SH-SY5Y (cell line): ENCODE measurements at regions not wholly inside any gene's neighbourhood (a gene's known extent, or its start where the extent isn't known, plus 50 kb on each side); places are given as distances from the start of the nearest gene placed in this dataset.

Source experiments
- GATA2 ChIP-seq: IDR thresholded peaks from 2 replicates; pipeline ENCODE4 v1.6.1; 2011; ENCODE audit warnings: mild to moderate bottlenecking, low read depth, low read length
- GATA3 ChIP-seq: IDR thresholded peaks from 2 replicates; pipeline ENCODE4 v1.6.1; 2011; ENCODE audit warnings: low read depth, mild to moderate bottlenecking, low read length, moderate library complexity

DNA sequence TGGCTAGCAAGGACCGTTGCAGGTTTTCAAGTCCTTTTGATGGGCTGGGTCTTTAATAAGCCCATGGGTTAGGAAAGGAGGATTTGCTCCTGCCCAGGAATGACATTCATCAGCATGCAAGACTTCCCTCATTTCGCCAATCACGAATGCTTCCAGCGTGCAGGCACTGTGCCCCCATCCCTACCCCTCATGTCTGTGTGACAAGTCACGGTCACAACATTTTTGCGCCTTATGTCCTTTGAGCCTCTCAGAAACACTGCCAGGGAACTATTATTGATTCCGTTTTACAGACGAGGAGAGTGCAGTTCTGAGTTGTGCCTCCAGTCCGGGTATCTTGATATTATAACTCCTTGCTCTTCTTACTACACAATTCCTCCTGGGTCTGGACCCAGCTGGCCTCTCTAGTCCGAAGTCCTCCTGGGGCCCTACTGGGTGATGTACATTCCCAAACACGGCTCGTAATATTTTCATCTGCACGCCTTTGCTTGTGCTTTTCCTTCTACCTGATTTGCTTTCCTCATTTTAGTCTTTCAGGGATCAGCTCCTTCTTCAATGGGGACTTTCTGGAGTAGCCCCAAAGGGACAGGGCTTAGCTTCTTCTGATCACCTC, 101.8 kb upstream of the MYCN start:
- no peak for TF ChIP-seq GATA2
- TF ChIP-seq GATA3: no peak
